ENCODE measurements at regions not wholly inside any gene's neighbourhood (a gene's known extent, or its start where the extent isn't known, plus 50 kb on each side); places are given as distances from the start of the nearest gene placed in this dataset.

DNA sequence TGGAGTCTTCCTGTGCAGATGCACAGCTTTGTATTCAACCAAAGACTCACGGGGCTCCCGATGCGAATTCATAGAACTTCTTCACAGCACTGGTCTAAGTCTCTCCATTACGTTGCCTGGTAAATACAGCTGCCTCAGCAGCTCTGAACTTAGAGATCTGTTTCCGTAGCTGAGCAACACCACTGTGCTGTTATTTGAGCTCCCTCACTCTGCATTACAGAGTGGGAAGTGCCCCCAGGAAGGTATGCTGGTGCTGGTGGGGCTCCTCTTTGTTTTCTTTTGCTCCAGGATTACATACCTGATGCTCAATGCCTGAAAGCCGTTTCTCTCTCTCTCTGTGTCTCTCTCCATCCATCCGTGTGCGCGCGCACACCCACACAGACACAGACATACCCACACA is 227.5 kb upstream of the RMST start:
- peaks cover 0 to 2% (median 0%) of the 10 kb centered on the region in 3 donors for H3K27me3 Mint-ChIP-seq (ENCODE audit: low read depth in 3 of 3)
- intact Hi-C loops (cut with micrococcal nuclease), result no loop called here
- no peaks in the 10 kb centered on the region for H3K9me3 ChIP-seq (replicated peaks in 1 of 2; ENCODE audit: control insufficient read depth in 1 of 2, insufficient read depth in 1 of 2, low read length in 2 of 2)
- H3K36me3 Mint-ChIP-seq, result no peaks in the 10 kb centered on the region
- no peak overlapping the region for H3K27ac Mint-ChIP-seq
- DNase-seq, result no peak
- no peaks in the 10 kb centered on the region for H3K4me1 Mint-ChIP-seq
- no peaks in the 10 kb centered on the region for H3K36me3 ChIP-seq (replicated peaks in 1 of 2; ENCODE audit: control insufficient read depth in 1 of 2, insufficient read depth in 2 of 2, low read length in 2 of 2)
- 86% methylated on average over 4 of the region's 10 CpGs for WGBS (ENCODE audit: insufficient coverage)
- no peak overlapping the region for H3K4me2 ChIP-seq (replicated peaks; ENCODE audit: extremely low read depth, low read length, poor library complexity, severe bottlenecking)
- TF ChIP-seq CTCF (IDR thresholded peaks at IDR 0.05), result no peak
- no peak overlapping the region for H3K9ac ChIP-seq (ENCODE audit: insufficient read depth, low read length, poor library complexity, severe bottlenecking)
- peaks cover 0 to 3% (median 0%) of the 10 kb centered on the region in 7 donors for H3K9me3 Mint-ChIP-seq
- no peak overlapping the region for H3K4me3 ChIP-seq (replicated peaks in 1 of 3; ENCODE audit: low read depth in 2 of 3, low read length in 3 of 3)
- H3K27me3 ChIP-seq (ENCODE audit: control insufficient read depth in 2 of 2, insufficient read depth in 2 of 2, low read length in 2 of 2), result no peaks in the 10 kb centered on the region
- no peak overlapping the region for H2AFZ ChIP-seq (ENCODE audit: insufficient read depth, low read depth, low read length, poor library complexity, severe bottlenecking)
- H3K4me1 ChIP-seq (ENCODE audit: control insufficient read depth in 1 of 2, insufficient read depth in 2 of 2, low read length in 2 of 2), result no peaks in the 10 kb centered on the region
- no peak overlapping the region for H3K4me3 Mint-ChIP-seq
- no peaks in the 10 kb centered on the region for H4K20me1 ChIP-seq (ENCODE audit: insufficient read depth, low read length)
- no peaks in the 10 kb centered on the region for H3K79me2 ChIP-seq (ENCODE audit: insufficient read depth, low read length)
- H3K27ac ChIP-seq (ENCODE audit: low read depth in 1 of 2, low read length in 2 of 2), result no peak overlapping the region

DNA sequence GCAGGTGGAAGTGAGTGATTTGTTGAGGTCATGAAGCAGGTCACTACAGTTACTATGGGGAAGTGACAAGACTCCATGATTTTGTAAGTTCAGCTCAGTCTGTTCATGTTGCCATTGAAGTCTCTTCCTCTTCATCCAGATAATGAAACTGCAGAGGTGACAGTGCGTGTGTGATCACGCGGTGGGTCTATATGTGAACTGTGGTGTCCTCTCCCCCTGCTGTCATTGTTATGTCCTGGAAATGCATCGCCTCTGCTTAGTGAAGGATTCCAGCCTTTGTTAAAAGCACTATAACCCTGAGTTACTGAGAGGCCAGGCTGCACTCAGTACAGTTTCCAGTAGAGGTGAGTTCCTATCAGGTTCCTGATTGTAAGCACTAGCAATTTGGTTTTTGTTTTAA is 216.2 kb upstream of the RMST start:
- Mint-ChIP-seq H3K4me1 (no peaks in the 10 kb centered on the region), H3K9me3 (peaks cover 0 to 3% (median 0%) of the 10 kb centered on the region in 7 donors), H3K27me3 (ENCODE audit: low read depth in 3 of 3) (peaks cover 0 to 2% (median 0%) of the 10 kb centered on the region in 3 donors), H3K4me3 (no peak overlapping the region), H3K27ac (no peak overlapping the region), H3K36me3 (no peaks in the 10 kb centered on the region)
- no peak overlapping the region for H3K4me2 ChIP-seq (replicated peaks; ENCODE audit: extremely low read depth, low read length, poor library complexity, severe bottlenecking)
- no peaks in the 10 kb centered on the region for H3K79me2 ChIP-seq (ENCODE audit: insufficient read depth, low read length)
- H3K9me3 ChIP-seq (replicated peaks in 1 of 2; ENCODE audit: control insufficient read depth in 1 of 2, insufficient read depth in 1 of 2, low read length in 2 of 2), result no peaks in the 10 kb centered on the region
- intact Hi-C loops (cut with micrococcal nuclease), result no loop called here
- no peaks in the 10 kb centered on the region for H3K4me1 ChIP-seq (ENCODE audit: control insufficient read depth in 1 of 2, insufficient read depth in 2 of 2, low read length in 2 of 2)
- no peak overlapping the region for H3K4me3 ChIP-seq (replicated peaks in 1 of 3; ENCODE audit: low read depth in 2 of 3, low read length in 3 of 3)
- TF ChIP-seq CTCF (IDR thresholded peaks at IDR 0.05), result no peak
- no peak for DNase-seq
- H4K20me1 ChIP-seq (ENCODE audit: insufficient read depth, low read length), result no peaks in the 10 kb centered on the region
- H2AFZ ChIP-seq (ENCODE audit: insufficient read depth, low read depth, low read length, poor library complexity, severe bottlenecking), result no peak overlapping the region
- WGBS (ENCODE audit: insufficient coverage), result 86% methylated on average over 3 of the region's 4 CpGs
- no peak overlapping the region for H3K9ac ChIP-seq (ENCODE audit: insufficient read depth, low read length, poor library complexity, severe bottlenecking)
- no peak overlapping the region for H3K27ac ChIP-seq (ENCODE audit: low read depth in 1 of 2, low read length in 2 of 2)
- no peaks in the 10 kb centered on the region for H3K27me3 ChIP-seq (ENCODE audit: control insufficient read depth in 2 of 2, insufficient read depth in 2 of 2, low read length in 2 of 2)
- no peaks in the 10 kb centered on the region for H3K36me3 ChIP-seq (replicated peaks in 1 of 2; ENCODE audit: control insufficient read depth in 1 of 2, insufficient read depth in 2 of 2, low read length in 2 of 2)
